ENCODE measurements at regions not wholly inside any gene's neighbourhood (a gene's known extent, or its start where the extent isn't known, plus 50 kb on each side); places are given as distances from the start of the nearest gene placed in this dataset.

DNA sequence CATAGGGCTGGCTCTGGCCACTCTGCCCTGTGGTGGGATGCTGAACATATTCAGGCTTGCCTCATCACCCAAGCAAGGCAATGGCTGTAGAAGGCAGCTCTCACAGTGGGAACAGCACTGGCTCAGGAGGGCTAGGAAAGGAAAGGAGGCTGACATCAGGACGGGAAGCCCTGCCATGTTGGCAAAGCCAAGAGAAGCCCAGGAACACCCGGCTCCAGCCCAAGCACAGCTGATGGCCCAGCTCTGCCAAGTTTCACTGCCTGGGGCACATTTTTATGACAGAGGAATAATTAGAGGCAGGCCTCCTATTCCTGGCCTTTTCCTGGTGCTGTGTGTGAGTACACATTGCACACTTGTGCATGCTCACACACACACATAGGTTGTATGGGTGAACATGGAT, 163.6 kb upstream of the SMIM23 start:
- H3K4me3 ChIP-seq (ENCODE audit: low read length), result no peak overlapping the region
- no peaks in the 10 kb centered on the region for H3K27me3 ChIP-seq (ENCODE audit: insufficient read depth, low read length)
- no peaks in the 10 kb centered on the region for H3K36me3 ChIP-seq (ENCODE audit: insufficient read depth, low read length)
- no peaks in the 10 kb centered on the region for H3K4me1 ChIP-seq (ENCODE audit: insufficient read depth, low read length)
- no peak overlapping the region for H2AFZ ChIP-seq (ENCODE audit: low read depth, low read length)
- no peaks in the 10 kb centered on the region for H3K9me3 ChIP-seq (ENCODE audit: low read length)

DNA sequence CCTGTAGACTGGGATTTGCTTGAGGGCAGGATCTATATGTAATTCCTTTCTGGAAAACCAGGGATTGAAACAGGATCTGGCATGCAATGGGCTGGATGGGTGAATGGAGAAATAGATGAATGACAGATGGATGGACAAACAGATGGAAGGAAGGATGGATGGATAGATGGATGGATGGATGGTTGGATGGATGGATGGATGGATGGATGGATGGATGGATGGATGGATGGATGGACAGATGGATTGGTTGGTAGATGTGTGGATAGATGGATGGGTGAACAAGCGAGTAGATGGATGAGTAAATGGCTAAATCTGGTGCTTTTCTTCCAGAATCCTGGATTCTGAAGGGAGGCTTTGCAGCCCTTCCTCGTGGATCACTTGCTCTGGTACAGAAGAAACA, 162.5 kb upstream of the SMIM23 start:
- no peak overlapping the region for H3K4me3 ChIP-seq (ENCODE audit: low read length)
- H3K4me1 ChIP-seq (ENCODE audit: insufficient read depth, low read length), result no peaks in the 10 kb centered on the region
- no peak overlapping the region for H2AFZ ChIP-seq (ENCODE audit: low read depth, low read length)
- no peaks in the 10 kb centered on the region for H3K27me3 ChIP-seq (ENCODE audit: insufficient read depth, low read length)
- H3K9me3 ChIP-seq (ENCODE audit: low read length), result no peaks in the 10 kb centered on the region
- no peaks in the 10 kb centered on the region for H3K36me3 ChIP-seq (ENCODE audit: insufficient read depth, low read length)

DNA sequence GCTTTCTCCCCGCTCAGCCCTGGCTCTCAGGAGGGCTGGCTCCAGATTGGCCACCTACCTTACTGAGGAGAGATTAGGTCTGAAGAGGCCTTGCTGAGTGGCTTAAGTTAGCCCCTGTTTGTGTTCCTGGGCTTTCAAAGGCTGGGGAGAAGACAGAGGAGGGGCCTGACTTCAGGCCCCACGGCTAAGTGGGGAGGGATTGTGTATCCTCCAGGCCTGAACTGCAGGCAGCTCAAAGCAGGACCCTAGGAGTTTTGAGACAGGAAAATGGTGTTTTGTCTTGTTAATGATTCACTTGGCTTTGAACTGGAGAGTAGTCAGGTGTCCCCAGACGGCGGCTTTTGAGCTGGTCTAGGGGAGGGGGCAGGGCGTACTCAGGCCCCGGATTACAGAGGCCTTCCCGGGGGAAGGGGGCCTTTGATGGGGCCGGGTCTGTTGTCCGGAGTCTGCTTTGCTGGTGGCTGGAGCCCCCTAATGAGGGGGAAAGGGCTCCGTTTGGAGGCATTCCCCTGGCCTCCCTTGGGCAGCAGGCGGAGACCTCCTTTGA, 162.0 kb upstream of the SMIM23 start:
- Histone ChIP-seq H3K9me3 (ENCODE audit: low read length) (no peaks in the 10 kb centered on the region), H3K4me3 (ENCODE audit: low read length) (no peak overlapping the region), H3K4me1 (ENCODE audit: insufficient read depth, low read length) (no peaks in the 10 kb centered on the region), H3K27me3 (ENCODE audit: insufficient read depth, low read length) (no peaks in the 10 kb centered on the region), H2AFZ (ENCODE audit: low read depth, low read length) (no peak overlapping the region), H3K36me3 (ENCODE audit: insufficient read depth, low read length) (no peaks in the 10 kb centered on the region)

DNA sequence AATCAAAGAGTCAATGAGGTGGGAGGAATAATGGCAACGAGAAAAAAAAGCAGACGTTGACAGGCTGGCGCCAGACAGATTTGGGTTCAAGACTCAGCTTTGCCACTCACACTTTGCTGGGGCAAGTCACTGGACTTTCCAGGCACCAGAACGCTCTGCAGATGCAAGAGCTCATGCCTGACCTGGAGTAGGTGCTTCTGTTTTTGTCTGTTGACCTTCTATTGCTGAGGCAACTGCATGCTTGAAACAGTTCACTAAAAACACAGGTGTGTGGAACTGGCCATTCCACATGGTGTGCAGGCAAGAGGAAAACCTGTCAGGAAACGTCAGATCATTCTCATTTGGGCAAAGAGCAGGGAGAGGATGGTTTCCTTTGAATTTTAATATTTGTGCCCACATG, 161.2 kb upstream of the SMIM23 start:
- H3K36me3 ChIP-seq (ENCODE audit: insufficient read depth, low read length), result no peaks in the 10 kb centered on the region
- H3K9me3 ChIP-seq (ENCODE audit: low read length), result no peaks in the 10 kb centered on the region
- no peaks in the 10 kb centered on the region for H3K27me3 ChIP-seq (ENCODE audit: insufficient read depth, low read length)
- H3K4me3 ChIP-seq (ENCODE audit: low read length), result no peak overlapping the region
- no peak overlapping the region for H2AFZ ChIP-seq (ENCODE audit: low read depth, low read length)
- H3K4me1 ChIP-seq (ENCODE audit: insufficient read depth, low read length), result no peaks in the 10 kb centered on the region

DNA sequence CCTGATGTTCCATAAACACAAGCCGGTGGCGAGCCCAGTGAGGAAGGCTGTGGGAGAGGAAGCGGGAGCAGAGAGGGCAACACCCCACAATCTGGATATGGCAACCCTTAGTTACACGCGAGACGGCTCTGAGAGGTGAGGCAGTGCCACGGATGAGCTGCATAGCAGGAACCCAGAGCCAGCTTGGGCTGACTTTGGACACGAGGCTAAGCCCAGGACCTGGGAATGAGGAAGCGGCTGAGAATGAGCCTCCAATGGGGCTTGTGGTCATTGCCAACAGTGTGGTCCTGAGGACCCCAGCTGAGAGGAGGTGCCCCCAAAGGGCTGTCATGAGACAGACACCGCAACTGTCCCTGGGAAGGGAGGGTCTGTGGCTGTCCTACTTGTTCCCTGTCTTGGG, 160.0 kb upstream of the SMIM23 start:
- Histone ChIP-seq H3K27me3 (ENCODE audit: insufficient read depth, low read length) (peaks cover 4% of the 10 kb centered on the region), H3K36me3 (ENCODE audit: insufficient read depth, low read length) (no peaks in the 10 kb centered on the region)

DNA sequence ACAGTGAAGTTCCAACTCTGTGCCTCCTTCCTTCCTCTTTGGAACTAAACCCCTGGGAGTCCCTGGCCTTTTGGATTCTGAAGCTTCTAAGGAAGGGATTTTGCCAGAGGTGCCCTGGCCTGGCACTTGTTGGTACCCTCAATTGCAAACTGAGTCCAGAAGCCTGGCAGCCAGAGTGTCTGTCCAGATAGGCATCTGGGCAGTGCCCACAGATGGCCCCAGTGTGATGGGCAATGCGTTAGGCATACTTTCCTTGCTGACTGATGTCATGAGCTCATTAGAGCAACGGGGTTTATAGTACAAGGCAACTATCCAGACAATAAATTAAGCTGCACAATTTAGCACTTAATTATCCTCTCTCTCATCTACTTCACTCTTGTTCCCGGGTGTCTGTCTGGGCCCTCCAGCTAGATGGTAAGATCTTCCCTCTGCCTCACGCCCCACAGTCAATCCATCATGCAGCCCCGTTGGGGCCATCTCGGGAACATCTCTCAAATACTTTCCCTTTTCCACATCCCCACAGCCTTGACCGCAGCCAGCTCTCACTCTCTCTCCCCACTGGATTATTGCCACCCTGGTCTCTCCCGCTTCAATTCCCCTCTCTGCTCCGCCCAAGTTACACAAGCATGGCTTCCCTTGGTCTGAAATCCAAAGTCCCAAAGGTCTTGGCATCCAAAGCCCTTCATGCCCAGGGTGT, 157.5 kb upstream of the SMIM23 start:
- H3K4me3 ChIP-seq (ENCODE audit: low read length), result no peak overlapping the region
- H3K9me3 ChIP-seq (ENCODE audit: low read length), result no peaks in the 10 kb centered on the region
- H2AFZ ChIP-seq (ENCODE audit: low read depth, low read length), result no peak overlapping the region
- no peaks in the 10 kb centered on the region for H3K36me3 ChIP-seq (ENCODE audit: insufficient read depth, low read length)
- H3K27me3 ChIP-seq (ENCODE audit: insufficient read depth, low read length), result peaks cover 4% of the 10 kb centered on the region
- H3K4me1 ChIP-seq (ENCODE audit: insufficient read depth, low read length), result no peaks in the 10 kb centered on the region

More for the DNA sequence above, 160.0 kb upstream of the SMIM23 start:
- Histone ChIP-seq H3K4me3 (ENCODE audit: low read length) (no peak overlapping the region), H3K4me1 (ENCODE audit: insufficient read depth, low read length) (no peaks in the 10 kb centered on the region), H2AFZ (ENCODE audit: low read depth, low read length) (no peak overlapping the region), H3K9me3 (ENCODE audit: low read length) (no peaks in the 10 kb centered on the region)

DNA sequence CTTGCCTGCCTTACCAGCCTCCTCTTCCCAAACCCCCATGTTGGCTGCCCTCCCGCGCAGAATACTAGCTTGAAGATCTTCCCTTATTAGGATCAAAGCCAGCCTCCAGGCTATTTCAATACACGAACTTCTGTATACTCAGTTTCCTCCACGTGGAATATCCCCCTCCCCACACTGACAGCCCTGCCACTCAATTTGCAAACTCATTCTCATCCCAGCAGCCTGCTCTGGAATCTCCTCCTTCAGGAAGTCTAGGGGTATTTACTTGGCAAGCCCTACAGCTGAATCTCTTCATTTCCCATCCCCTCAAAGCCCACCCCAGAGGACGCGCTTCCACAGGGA, 157.0 kb upstream of the SMIM23 start:
- no peaks in the 10 kb centered on the region for H3K4me1 ChIP-seq (ENCODE audit: insufficient read depth, low read length)
- H3K4me3 ChIP-seq (ENCODE audit: low read length), result no peak overlapping the region
- H3K9me3 ChIP-seq (ENCODE audit: low read length), result no peaks in the 10 kb centered on the region
- no peaks in the 10 kb centered on the region for H3K36me3 ChIP-seq (ENCODE audit: insufficient read depth, low read length)
- peaks cover 4% of the 10 kb centered on the region for H3K27me3 ChIP-seq (ENCODE audit: insufficient read depth, low read length)
- H2AFZ ChIP-seq (ENCODE audit: low read depth, low read length), result no peak overlapping the region

DNA sequence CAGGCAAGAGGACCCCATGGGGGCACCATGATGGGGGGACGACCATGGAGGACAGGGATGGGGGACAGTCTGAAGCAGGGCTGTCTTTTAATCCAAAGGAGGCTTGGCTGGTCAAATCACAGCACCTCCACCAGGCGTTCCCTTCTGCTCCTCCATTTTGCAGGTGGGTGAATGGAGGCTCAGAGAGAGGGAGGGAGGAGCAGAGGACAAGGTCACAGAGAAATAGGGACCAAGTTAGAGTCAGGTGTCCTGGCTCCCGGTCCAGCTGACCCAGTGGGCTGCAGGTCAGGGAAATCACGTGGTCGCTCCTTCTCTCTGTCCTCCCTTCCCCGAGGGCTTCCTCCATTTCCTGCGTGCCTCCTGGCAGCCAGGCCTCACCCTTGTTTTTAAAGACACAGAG, 156.4 kb upstream of the SMIM23 start:
- Histone ChIP-seq H3K9me3 (ENCODE audit: low read length) (no peaks in the 10 kb centered on the region), H3K4me1 (ENCODE audit: insufficient read depth, low read length) (no peaks in the 10 kb centered on the region), H2AFZ (ENCODE audit: low read depth, low read length) (no peak overlapping the region), H3K27me3 (ENCODE audit: insufficient read depth, low read length) (peaks cover 4% of the 10 kb centered on the region), H3K36me3 (ENCODE audit: insufficient read depth, low read length) (no peaks in the 10 kb centered on the region), H3K4me3 (ENCODE audit: low read length) (no peak overlapping the region)

DNA sequence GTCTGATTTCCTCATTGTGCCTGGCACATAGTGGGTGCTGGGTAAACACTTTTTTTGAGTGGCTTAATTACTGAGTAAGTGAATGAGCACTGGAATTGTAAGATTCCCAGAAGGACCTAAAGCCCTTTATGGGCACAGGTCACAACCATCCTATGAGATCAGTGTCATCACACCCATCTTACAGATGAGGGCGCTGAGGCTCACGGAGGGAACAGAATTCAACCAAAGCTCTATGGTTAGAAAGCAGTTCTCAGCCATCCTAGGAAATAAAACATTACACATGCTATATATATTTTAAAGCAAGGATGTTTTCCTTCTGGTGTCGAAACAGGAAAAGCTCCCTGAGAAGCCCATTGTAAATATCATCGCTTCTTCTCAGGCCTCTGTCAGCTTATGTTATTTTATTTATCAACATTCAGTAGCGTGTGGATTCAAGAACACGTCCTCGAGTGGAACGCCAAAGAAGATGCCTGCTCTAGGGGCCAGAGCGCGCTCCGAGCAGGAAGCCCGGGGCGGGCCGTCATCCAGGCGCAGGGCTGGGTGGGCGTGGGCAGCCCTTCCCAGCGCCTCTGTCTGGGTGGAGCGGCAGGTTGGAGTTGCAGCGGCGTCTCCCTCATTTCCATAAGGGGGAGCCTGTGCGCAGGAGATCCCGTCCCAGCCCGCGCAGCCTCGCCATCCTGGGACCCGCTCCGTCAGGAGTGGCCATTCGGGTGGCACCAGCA, 155.8 kb upstream of the SMIM23 start:
- Histone ChIP-seq H3K27me3 (ENCODE audit: insufficient read depth, low read length) (peaks cover 4% of the 10 kb centered on the region), H3K4me1 (ENCODE audit: insufficient read depth, low read length) (no peaks in the 10 kb centered on the region)

DNA sequence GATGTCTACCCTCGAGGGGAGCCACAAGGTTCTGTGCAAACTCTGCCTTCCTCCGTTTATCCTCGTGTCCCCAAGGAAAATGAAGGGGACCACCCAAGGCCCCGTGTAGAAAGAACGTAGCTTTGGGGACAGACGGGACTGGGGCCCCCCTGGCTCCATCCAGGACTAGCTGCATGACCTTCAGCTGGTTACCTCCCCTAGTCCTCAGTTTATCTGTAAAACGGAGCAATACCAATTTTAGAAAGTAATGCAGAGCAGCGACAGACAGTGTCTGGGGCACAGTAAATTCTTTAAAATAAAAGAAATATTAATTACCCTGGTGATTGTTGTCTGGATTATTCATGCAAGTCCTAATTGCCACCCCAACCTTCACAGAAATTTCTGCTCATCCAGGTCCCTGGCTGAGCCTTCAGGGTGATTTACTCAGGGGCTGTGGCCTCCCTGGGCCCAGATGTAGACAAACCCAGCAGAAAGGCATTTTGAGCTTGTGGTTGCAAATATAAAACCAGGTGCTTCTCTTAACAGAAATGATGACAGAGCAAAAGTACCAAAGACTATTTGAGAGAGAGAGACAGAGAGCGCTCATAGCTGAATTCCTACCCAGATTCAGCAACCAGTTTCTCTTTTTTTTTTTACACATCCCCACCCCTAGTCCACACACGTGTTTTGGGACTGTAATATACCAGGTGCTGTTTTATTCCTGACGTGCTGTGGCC, 155.1 kb upstream of the SMIM23 start:
- H3K4me1 ChIP-seq (ENCODE audit: insufficient read depth, low read length), result no peaks in the 10 kb centered on the region
- H3K36me3 ChIP-seq (ENCODE audit: insufficient read depth, low read length), result no peaks in the 10 kb centered on the region
- no peak overlapping the region for H2AFZ ChIP-seq (ENCODE audit: low read depth, low read length)
- H3K4me3 ChIP-seq (ENCODE audit: low read length), result no peak overlapping the region
- H3K9me3 ChIP-seq (ENCODE audit: low read length), result no peaks in the 10 kb centered on the region
- H3K27me3 ChIP-seq (ENCODE audit: insufficient read depth, low read length), result peaks cover 4% of the 10 kb centered on the region

More for the DNA sequence above, 155.8 kb upstream of the SMIM23 start:
- H2AFZ ChIP-seq (ENCODE audit: low read depth, low read length), result no peak overlapping the region
- H3K4me3 ChIP-seq (ENCODE audit: low read length), result no peak overlapping the region
- H3K36me3 ChIP-seq (ENCODE audit: insufficient read depth, low read length), result no peaks in the 10 kb centered on the region
- no peaks in the 10 kb centered on the region for H3K9me3 ChIP-seq (ENCODE audit: low read length)

DNA sequence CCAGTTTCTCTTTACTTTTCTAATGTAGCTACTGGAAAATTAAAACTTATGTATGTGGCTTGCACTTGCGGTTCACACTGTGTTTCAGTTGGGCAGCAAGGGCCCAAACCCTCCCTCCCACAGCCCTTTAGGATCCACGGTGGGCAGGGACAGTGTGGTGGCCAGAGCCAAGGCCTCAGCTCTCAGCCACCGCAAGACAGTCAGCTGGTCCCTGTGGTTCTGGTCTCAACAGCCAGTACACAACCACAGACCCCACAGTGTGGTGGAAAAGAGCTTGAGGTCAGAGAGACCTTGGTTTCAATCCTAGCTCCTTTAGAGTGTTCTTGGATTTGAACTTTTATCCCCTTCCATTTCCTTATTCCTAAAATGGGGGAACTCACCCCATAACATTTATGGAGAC, 153.0 kb upstream of the SMIM23 start:
- H2AFZ ChIP-seq (ENCODE audit: low read depth, low read length), result no peak overlapping the region
- H3K4me3 ChIP-seq (ENCODE audit: low read length), result no peak overlapping the region
- no peaks in the 10 kb centered on the region for H3K4me1 ChIP-seq (ENCODE audit: insufficient read depth, low read length)
- no peaks in the 10 kb centered on the region for H3K36me3 ChIP-seq (ENCODE audit: insufficient read depth, low read length)
- no peaks in the 10 kb centered on the region for H3K9me3 ChIP-seq (ENCODE audit: low read length)
- peaks cover 4% of the 10 kb centered on the region for H3K27me3 ChIP-seq (ENCODE audit: insufficient read depth, low read length)

DNA sequence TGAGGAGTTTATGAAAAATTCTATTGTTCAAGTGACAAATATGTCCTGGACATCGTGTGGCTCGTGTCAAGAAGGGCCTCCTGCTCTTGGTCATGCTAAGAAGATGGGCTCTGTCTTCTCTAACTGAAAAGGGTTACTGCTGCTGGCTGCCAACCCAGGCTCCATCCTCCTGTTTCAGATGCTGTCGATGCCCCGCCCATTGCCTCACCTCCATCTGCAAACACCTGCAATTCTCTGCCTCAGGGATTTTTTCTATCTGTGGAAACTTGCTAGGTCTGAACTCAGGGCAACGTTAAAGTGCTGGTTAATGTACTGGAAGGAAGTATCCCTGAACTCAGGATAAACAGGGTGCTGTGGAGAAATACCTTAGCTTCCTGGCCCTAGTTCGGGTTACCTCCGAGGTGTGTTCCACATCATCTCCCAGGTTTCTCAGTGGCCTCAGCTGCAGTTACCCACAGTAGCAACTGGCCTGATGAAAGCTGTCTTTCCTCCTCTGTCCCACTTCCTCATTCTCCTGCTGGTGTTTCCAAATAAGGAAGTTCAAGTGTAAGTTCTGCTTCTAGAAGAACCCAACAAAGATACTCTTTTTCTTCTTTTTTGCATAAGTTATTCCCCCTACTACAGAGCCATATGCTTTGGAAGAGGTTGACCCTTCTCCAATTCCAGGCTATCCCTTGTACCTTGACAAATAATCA, 151.7 kb upstream of the SMIM23 start:
- no peak overlapping the region for H2AFZ ChIP-seq (ENCODE audit: low read depth, low read length)
- no peak overlapping the region for H3K4me3 ChIP-seq (ENCODE audit: low read length)
- H3K4me1 ChIP-seq (ENCODE audit: insufficient read depth, low read length), result no peaks in the 10 kb centered on the region
- H3K36me3 ChIP-seq (ENCODE audit: insufficient read depth, low read length), result no peaks in the 10 kb centered on the region
- no peaks in the 10 kb centered on the region for H3K9me3 ChIP-seq (ENCODE audit: low read length)
- H3K27me3 ChIP-seq (ENCODE audit: insufficient read depth, low read length), result peaks cover 4% of the 10 kb centered on the region

DNA sequence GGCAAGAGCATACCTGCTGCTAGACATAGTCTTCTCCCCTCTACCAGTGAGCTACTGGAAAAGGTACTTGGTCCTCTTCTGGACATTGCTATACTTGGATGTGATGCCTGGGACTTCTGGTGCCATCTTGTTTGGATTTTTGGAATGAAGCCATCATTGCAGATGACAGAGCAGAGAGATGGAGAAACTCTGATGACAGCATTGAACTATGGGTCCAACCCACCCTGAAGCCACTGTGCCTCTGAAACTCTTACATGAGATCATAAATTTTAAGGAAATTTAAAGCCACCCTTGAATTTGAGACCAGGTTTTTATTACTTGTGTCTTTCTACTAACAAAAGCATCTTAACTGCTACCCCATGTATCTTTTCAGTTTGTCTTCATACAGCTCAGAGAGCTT, 151.1 kb upstream of the SMIM23 start:
- H2AFZ ChIP-seq (ENCODE audit: low read depth, low read length), result no peak overlapping the region
- no peaks in the 10 kb centered on the region for H3K9me3 ChIP-seq (ENCODE audit: low read length)
- no peaks in the 10 kb centered on the region for H3K4me1 ChIP-seq (ENCODE audit: insufficient read depth, low read length)
- no peaks in the 10 kb centered on the region for H3K36me3 ChIP-seq (ENCODE audit: insufficient read depth, low read length)
- peaks cover 4% of the 10 kb centered on the region for H3K27me3 ChIP-seq (ENCODE audit: insufficient read depth, low read length)
- no peak overlapping the region for H3K4me3 ChIP-seq (ENCODE audit: low read length)
